ENCODE measurements at regions not wholly inside any gene's neighbourhood (a gene's known extent, or its start where the extent isn't known, plus 50 kb on each side); places are given as distances from the start of the nearest gene placed in this dataset.

DNA sequence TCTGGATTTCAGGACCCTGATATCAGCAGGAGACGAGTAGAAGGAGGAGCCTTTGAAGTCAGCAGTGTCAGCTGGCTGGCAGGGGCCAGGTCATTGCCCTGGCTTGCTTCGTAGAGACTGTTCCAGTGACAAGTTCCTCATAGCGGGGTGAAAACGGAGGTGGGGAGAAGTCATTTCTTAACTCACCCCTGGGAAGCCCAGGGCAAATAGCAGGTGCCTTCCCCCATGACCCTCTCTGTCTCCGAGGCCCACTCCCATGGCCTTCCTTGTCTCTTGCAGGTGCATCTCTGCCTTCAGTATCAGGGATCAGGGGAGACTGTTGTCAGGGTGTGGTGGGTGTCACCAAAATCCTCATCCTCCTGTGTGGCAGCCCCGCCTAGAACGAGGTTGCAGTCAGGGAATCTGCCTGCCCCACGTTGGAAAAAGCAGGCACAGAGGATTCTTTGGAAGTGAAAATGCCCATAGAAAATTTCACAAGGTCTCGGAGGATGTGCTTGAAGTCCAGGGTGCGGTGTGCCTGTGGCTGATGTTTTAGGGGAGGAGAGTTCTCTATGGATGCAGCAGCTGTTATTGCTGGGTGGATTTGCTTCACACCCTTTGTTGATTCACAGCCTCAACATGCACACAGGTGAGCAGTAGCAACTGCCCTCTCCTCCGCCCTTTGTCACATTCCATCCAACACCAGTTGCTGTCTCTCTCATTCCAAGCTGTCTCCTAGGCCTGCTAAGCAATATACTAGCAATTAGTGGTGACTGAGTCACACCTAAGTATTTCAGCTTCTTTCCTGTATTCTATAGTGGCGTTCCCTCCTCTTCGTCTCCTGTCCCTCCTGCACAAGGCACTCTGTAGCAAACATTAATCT is 142.6 kb upstream of the FHL2 start:
- TF ChIP-seq ZNF274 (IDR thresholded peaks at IDR 0.05; ENCODE audit: low read depth, low read length), result no peak
- no peak for TF ChIP-seq YY1 (IDR thresholded peaks at IDR 0.05; ENCODE audit: insufficient read depth, insufficient read length)
- TF ChIP-seq SUZ12 (IDR thresholded peaks at IDR 0.05; ENCODE audit: extremely low read depth, insufficient read depth, insufficient read length), result no peak

Data from NT2/D1 (cell line).